ENCODE measurements at regions not wholly inside any gene's neighbourhood (a gene's known extent, or its start where the extent isn't known, plus 50 kb on each side); places are given as distances from the start of the nearest gene placed in this dataset.

- H3K9ac ChIP-seq (ENCODE audit: low read depth in 1 of 2, low read length in 2 of 2): no peak overlapping the region
- no peak for TF ChIP-seq TAF1 (conservative IDR thresholded peaks at IDR 0.05)
- TF ChIP-seq ATF3 (IDR thresholded peaks at IDR 0.05): no peak
- no peak for TF ChIP-seq GABPA (IDR thresholded peaks at IDR 0.05 in 1 of 2, conservative IDR thresholded peaks at IDR 0.05 in 1 of 2)
- no peak for TF ChIP-seq HNF4A (conservative IDR thresholded peaks at IDR 0.05)
- no peak for TF ChIP-seq SP1 (IDR thresholded peaks at IDR 0.05)
- no peak for TF ChIP-seq FOXA2 (IDR thresholded peaks at IDR 0.05)
- TF ChIP-seq NR2F2 (IDR thresholded peaks at IDR 0.05): no peak
- TF ChIP-seq RXRA (IDR thresholded peaks at IDR 0.05): no peak
- TF ChIP-seq HNF4G (IDR thresholded peaks at IDR 0.05): no peak
- TF ChIP-seq YY1 (IDR thresholded peaks at IDR 0.05): no peak
- TF ChIP-seq MAX (IDR thresholded peaks at IDR 0.05): no peak
- no peak for TF ChIP-seq FOXA1 (IDR thresholded peaks at IDR 0.05)
- TF ChIP-seq EGR1 (IDR thresholded peaks at IDR 0.05; ENCODE audit: low read depth in 2 of 2): no peak
- TF ChIP-seq CTCF (IDR thresholded peaks at IDR 0.05; ENCODE audit: low read depth, low read length, missing input control): no peak
- TF ChIP-seq RAD21 (IDR thresholded peaks at IDR 0.05): no peak
- TF ChIP-seq JUND (IDR thresholded peaks at IDR 0.05): no peak
- TF ChIP-seq REST (IDR thresholded peaks at IDR 0.05): no peak
- WGBS: 74% methylated on average over 1 of the region's 1 CpG
Observed at GRCh38 chr1:68767941-68768340, 271.1 kb upstream of the DEPDC1 start.

GRCh38 chr1:68770817-68771216 lies 273.9 kb upstream of the DEPDC1 start:
- DNase-seq (ENCODE audit: low spot score): no peak
- Histone ChIP-seq H3K27me3 (ENCODE audit: control insufficient read depth in 4 of 4, insufficient read depth in 4 of 4, low read length in 3 of 4) (no peaks in the 10 kb centered on the region), H3K27ac (ENCODE audit: low read depth in 1 of 2, low read length in 2 of 2) (no peak overlapping the region), H3K36me3 (ENCODE audit: control insufficient read depth in 4 of 4, insufficient read depth in 3 of 4, low read depth in 1 of 4, low read length in 3 of 4) (no peaks in the 10 kb centered on the region), H3K4me3 (ENCODE audit: low read depth in 1 of 3, low read length in 3 of 3) (no peak overlapping the region), H3K4me1 (ENCODE audit: control insufficient read depth in 4 of 4, insufficient read depth in 4 of 4, low read length in 3 of 4) (no peaks in the 10 kb centered on the region), H3K9ac (ENCODE audit: low read depth in 1 of 2, low read length in 2 of 2) (no peak overlapping the region), H3K9me3 (ENCODE audit: control insufficient read depth in 4 of 4, low read length in 3 of 4) (peaks cover 0 to 7% (median 3%) of the 10 kb centered on the region in 4 donors)
- TF ChIP-seq YY1 (IDR thresholded peaks at IDR 0.05) (no peak), TAF1 (conservative IDR thresholded peaks at IDR 0.05) (no peak), RXRA (IDR thresholded peaks at IDR 0.05) (no peak), ZBTB33 (IDR thresholded peaks at IDR 0.05) (no peak), JUND (IDR thresholded peaks at IDR 0.05) (no peak), FOXA2 (IDR thresholded peaks at IDR 0.05) (no peak), SP1 (IDR thresholded peaks at IDR 0.05) (no peak), CTCF (IDR thresholded peaks at IDR 0.05; ENCODE audit: low read depth, low read length, missing input control) (no peak), GABPA (IDR thresholded peaks at IDR 0.05 in 1 of 2, conservative IDR thresholded peaks at IDR 0.05 in 1 of 2) (no peak)
- WGBS: 82% methylated on average over 3 of the region's 3 CpGs

More at GRCh38 chr1:68767941-68768340, 271.1 kb upstream of the DEPDC1 start:
- no peaks in the 10 kb centered on the region for H3K4me1 ChIP-seq (ENCODE audit: control insufficient read depth in 4 of 4, insufficient read depth in 4 of 4, low read length in 3 of 4)
- no peak for DNase-seq (ENCODE audit: low spot score)
- no peaks in the 10 kb centered on the region for H3K36me3 ChIP-seq (ENCODE audit: control insufficient read depth in 4 of 4, insufficient read depth in 3 of 4, low read depth in 1 of 4, low read length in 3 of 4)
- no peaks in the 10 kb centered on the region for H3K27me3 ChIP-seq (ENCODE audit: control insufficient read depth in 4 of 4, insufficient read depth in 4 of 4, low read length in 3 of 4)
- H3K27ac ChIP-seq (ENCODE audit: low read depth in 1 of 2, low read length in 2 of 2): no peak overlapping the region
- peaks cover 0 to 7% (median 3%) of the 10 kb centered on the region in 4 donors for H3K9me3 ChIP-seq (ENCODE audit: control insufficient read depth in 4 of 4, low read length in 3 of 4)
- no peak overlapping the region for H3K4me3 ChIP-seq (ENCODE audit: low read depth in 1 of 3, low read length in 3 of 3)
